Neuronal stem cell (in vitro differentiated cells): ENCODE measurements at regions not wholly inside any gene's neighbourhood (a gene's known extent, or its start where the extent isn't known, plus 50 kb on each side); places are given as distances from the start of the nearest gene placed in this dataset.

ENCODE experiments used
- DNase-seq: peaks from one replicate; pipeline ENCODE4 v3.0.0-alpha.2; 2013; ENCODE audit warnings: low spot score
- H2AFZ ChIP-seq: one replicate; pipeline ENCODE4 v1.6.1; 2013; ENCODE audit warnings: mild to moderate bottlenecking, low read length, inconsistent platforms
- H2AK5ac ChIP-seq: 2 replicates; pipeline ENCODE4 v1.6.1; 2013; ENCODE audit warnings: low read depth, mild to moderate bottlenecking, inconsistent platforms, low read length, moderate library complexity, mixed read lengths
- H2BK120ac ChIP-seq: 2 replicates; pipeline ENCODE4 v1.6.1; 2013; ENCODE audit warnings: low read depth, mild to moderate bottlenecking, inconsistent platforms, low read length, moderate library complexity, mixed read lengths
- H2BK12ac ChIP-seq: one replicate; pipeline ENCODE4 v1.6.1; 2013; ENCODE audit warnings: low read length, inconsistent platforms
- H2BK15ac ChIP-seq: 2 replicates; pipeline ENCODE4 v1.6.1; 2013; ENCODE audit warnings: mild to moderate bottlenecking, low read length, inconsistent platforms, mixed read lengths
- H2BK5ac ChIP-seq: one replicate; pipeline ENCODE4 v1.6.1; 2013; ENCODE audit warnings: inconsistent platforms, mild to moderate bottlenecking, low read length, moderate library complexity
- H3K14ac ChIP-seq: one replicate; pipeline ENCODE4 v1.6.1; 2013; ENCODE audit warnings: low read length, inconsistent platforms
- H3K18ac ChIP-seq: 2 replicates; pipeline ENCODE4 v1.6.1; 2013; ENCODE audit warnings: low read length, inconsistent platforms
- H3K23ac ChIP-seq: 2 replicates; pipeline ENCODE4 v1.6.1; 2013; ENCODE audit warnings: low read depth, mild to moderate bottlenecking, mixed read lengths, low read length, inconsistent platforms; ENCODE audit not compliant: poor library complexity
- H3K27ac ChIP-seq: replicated peaks from 3 replicates; pipeline ENCODE4 v1.5.1; 2013; ENCODE audit warnings: low read length, inconsistent platforms
- H3K27me3 ChIP-seq, 3 experiments: 2 replicates each; pipeline ENCODE4 v1.6.1; 2013; ENCODE audit warnings: low read length in 3 of 3, mild to moderate bottlenecking in 2 of 3, inconsistent platforms in 1 of 3, low read depth in 1 of 3, mixed read lengths in 1 of 3, moderate library complexity in 1 of 3; ENCODE audit not compliant: control insufficient read depth in 3 of 3, insufficient read depth in 3 of 3
- H3K36me3 ChIP-seq, 2 donors: replicated peaks in 1 of 2; 2 replicates each; pipeline ENCODE4 v1.6.1; 2013; ENCODE audit warnings: low read length in 2 of 2; ENCODE audit not compliant: control insufficient read depth in 2 of 2, insufficient read depth in 2 of 2
- H3K4ac ChIP-seq: 2 replicates; pipeline ENCODE4 v1.6.1; 2013; ENCODE audit warnings: inconsistent platforms, mild to moderate bottlenecking, low read length, moderate library complexity
- H3K4me1 ChIP-seq, 2 donors: 1 replicate in 1 of 2; 2 replicates in 1 of 2; pipeline ENCODE4 v1.6.1; 2013; ENCODE audit warnings: low read length in 2 of 2, low read depth in 1 of 2; ENCODE audit not compliant: control insufficient read depth in 2 of 2, insufficient read depth in 1 of 2
- H3K4me2 ChIP-seq: one replicate; pipeline ENCODE4 v1.6.1; 2013; ENCODE audit warnings: mild to moderate bottlenecking, low read length, inconsistent platforms; ENCODE audit not compliant: insufficient read depth, poor library complexity, severe bottlenecking
- H3K4me3 ChIP-seq, 2 donors: 2 replicates each; pipeline ENCODE4 v1.5.1; 2013; ENCODE audit warnings: low read length in 2 of 2, mild to moderate bottlenecking in 2 of 2, inconsistent platforms in 1 of 2, moderate library complexity in 1 of 2
- H3K79me1 ChIP-seq: one replicate; pipeline ENCODE4 v1.6.1; 2013; ENCODE audit warnings: low read depth, mild to moderate bottlenecking, inconsistent platforms, low read length, moderate library complexity
- H3K9ac ChIP-seq: one replicate; pipeline ENCODE4 v1.6.1; 2013; ENCODE audit warnings: mild to moderate bottlenecking, low read depth, low read length, inconsistent platforms; ENCODE audit not compliant: poor library complexity
- H3K9me3 ChIP-seq, 2 donors: replicated peaks in 1 of 2; 2 replicates each; pipeline versions ENCODE3 to v1.6.1; 2013; ENCODE audit warnings: low read length in 2 of 2, mild to moderate bottlenecking in 2 of 2, inconsistent platforms in 1 of 2, low read depth in 1 of 2, mixed read lengths in 1 of 2, moderate library complexity in 1 of 2; ENCODE audit not compliant: control insufficient read depth in 2 of 2, insufficient read depth in 1 of 2
- H4K8ac ChIP-seq: one replicate; pipeline ENCODE4 v1.6.1; 2013; ENCODE audit warnings: low read depth, mild to moderate bottlenecking, inconsistent platforms, low read length, moderate library complexity
- H4K91ac ChIP-seq: one replicate; pipeline ENCODE4 v1.6.1; 2013; ENCODE audit warnings: low read length, low read depth, mild to moderate bottlenecking, inconsistent platforms; ENCODE audit not compliant: poor library complexity
- WGBS, 2 donors: extraction: QIAGEN DNeasy Blood & Tissue Kit; methylation state at CpG; one replicate each; pipeline ENCODE4 v1.1.7; 2013; ENCODE audit warnings: missing lambda C conversion rate in 2 of 2, mixed read lengths in 1 of 2; ENCODE audit not compliant: insufficient read length in 2 of 2, insufficient replicate concordance in 1 of 2; ENCODE audit errors: extremely low coverage in 2 of 2; 5-methylcytosine and 5-hydroxymethylcytosine counted together

GRCh38 chr16:59324462-59324861 is 590.3 kb upstream of the GOT2 start:
- Histone ChIP-seq H3K4me2 (no peak overlapping the region), H3K18ac (no peak overlapping the region), H3K14ac (no peak overlapping the region), H2BK5ac (no peak overlapping the region), H3K23ac (no peak overlapping the region), H3K4ac (no peak overlapping the region), H3K79me1 (no peaks in the 10 kb centered on the region), H2AK5ac (no peak overlapping the region), H3K27ac (no peak overlapping the region), H3K9me3 (no peaks in the 10 kb centered on the region), H3K4me3 (no peak overlapping the region), H2BK15ac (no peak overlapping the region), H2BK12ac (no peak overlapping the region), H3K27me3 (no peaks in the 10 kb centered on the region), H3K9ac (no peak overlapping the region), H2BK120ac (no peak overlapping the region), H3K4me1 (peaks cover 0 to 9% of the 10 kb centered on the region in 2 donors), H4K91ac (no peak overlapping the region), H3K36me3 (no peaks in the 10 kb centered on the region), H4K8ac (no peak overlapping the region), H2AFZ (no peak overlapping the region)
- WGBS, 2 donors: 100% methylated on average over 1 of the region's 5 CpGs
- no peak for DNase-seq

DNA sequence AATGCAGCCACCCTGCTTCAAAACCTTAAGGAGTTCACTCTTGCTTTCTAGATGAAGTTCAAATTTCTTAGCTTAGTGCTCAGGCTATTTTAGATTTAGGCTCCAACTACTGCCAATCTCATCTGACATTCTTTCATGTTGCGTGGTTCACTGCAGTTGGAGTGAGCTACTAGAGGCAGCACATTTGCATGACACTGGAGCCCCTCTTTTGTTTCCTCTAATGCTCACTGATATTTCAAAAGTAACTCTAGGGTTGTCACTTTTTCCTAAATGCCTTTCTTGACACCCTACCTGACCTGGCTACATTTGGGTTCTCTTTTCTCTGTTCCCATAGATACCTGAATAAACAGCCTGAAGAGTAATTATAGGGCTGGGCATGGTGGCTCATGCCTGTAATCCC is 586.5 kb upstream of the GOT2 start:
- Histone ChIP-seq H3K27ac (no peak overlapping the region), H3K36me3 (no peaks in the 10 kb centered on the region), H2AK5ac (no peak overlapping the region), H3K9ac (no peak overlapping the region), H3K18ac (no peak overlapping the region), H2BK15ac (no peak overlapping the region), H3K4me3 (no peak overlapping the region), H3K27me3 (no peaks in the 10 kb centered on the region), H3K79me1 (no peaks in the 10 kb centered on the region), H3K9me3 (no peaks in the 10 kb centered on the region), H4K8ac (no peak overlapping the region), H3K4ac (no peak overlapping the region), H3K4me2 (no peak overlapping the region), H3K4me1 (peaks cover 0 to 2% of the 10 kb centered on the region in 2 donors), H2BK12ac (no peak overlapping the region), H3K23ac (no peak overlapping the region), H2BK5ac (no peak overlapping the region), H3K14ac (no peak overlapping the region), H2AFZ (no peak overlapping the region), H4K91ac (no peak overlapping the region), H2BK120ac (no peak overlapping the region)
- no CpG with 5 or more reads among the region's 1 CpG for WGBS, 2 donors
- DNase-seq: no peak

DNA sequence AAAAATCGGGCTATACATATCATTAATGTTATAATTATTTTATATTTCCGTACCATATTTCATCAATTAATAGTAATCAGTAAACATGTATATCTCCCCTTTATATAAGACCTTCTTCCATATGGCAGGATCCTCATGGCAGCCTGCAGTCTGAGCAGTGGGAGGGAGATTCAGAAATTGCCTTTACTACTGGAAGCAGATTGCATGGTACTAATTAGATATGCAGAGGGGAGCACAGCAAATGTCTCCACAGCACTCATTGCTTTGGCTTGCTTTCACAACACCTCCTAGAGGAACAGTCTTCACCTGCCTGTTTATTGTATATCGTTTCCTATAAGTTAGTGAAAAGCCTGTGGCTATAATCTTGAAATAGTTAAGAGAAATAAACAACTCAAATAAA is 585.8 kb upstream of the GOT2 start:
- Histone ChIP-seq H2AK5ac (no peak overlapping the region), H2BK12ac (no peak overlapping the region), H4K91ac (no peak overlapping the region), H3K4me2 (no peak overlapping the region), H3K23ac (no peak overlapping the region), H3K9me3 (no peaks in the 10 kb centered on the region), H2BK15ac (no peak overlapping the region), H3K4ac (no peak overlapping the region), H4K8ac (no peak overlapping the region), H3K36me3 (no peaks in the 10 kb centered on the region), H3K9ac (no peak overlapping the region), H2AFZ (no peak overlapping the region), H3K79me1 (no peaks in the 10 kb centered on the region), H3K14ac (no peak overlapping the region), H3K4me3 (no peak overlapping the region), H3K4me1 (peaks cover 0 to 2% of the 10 kb centered on the region in 2 donors), H3K27me3 (no peaks in the 10 kb centered on the region), H3K27ac (no peak overlapping the region), H2BK120ac (no peak overlapping the region), H2BK5ac (no peak overlapping the region), H3K18ac (no peak overlapping the region)
- no peak for DNase-seq
- WGBS, 2 donors: no CpG with 5 or more reads among the region's 3 CpGs

GRCh38 chr16:59305850-59306249 is 571.7 kb upstream of the GOT2 start:
- H3K4ac ChIP-seq: no peak overlapping the region
- no peak overlapping the region for H3K14ac ChIP-seq
- no peak overlapping the region for H3K23ac ChIP-seq
- no peak overlapping the region for H2AFZ ChIP-seq
- H4K91ac ChIP-seq: no peak overlapping the region
- H3K9me3 ChIP-seq: no peaks in the 10 kb centered on the region
- no peak overlapping the region for H2BK12ac ChIP-seq
- no peak overlapping the region for H3K4me3 ChIP-seq
- no peak overlapping the region for H2BK15ac ChIP-seq
- H2BK120ac ChIP-seq: no peak overlapping the region
- no CpG with 5 or more reads among the region's 4 CpGs for WGBS, 2 donors
- H3K36me3 ChIP-seq: no peaks in the 10 kb centered on the region
- no peak overlapping the region for H3K27ac ChIP-seq
- no peak overlapping the region for H3K9ac ChIP-seq
- H3K4me1 ChIP-seq: no peaks in the 10 kb centered on the region
- no peaks in the 10 kb centered on the region for H3K27me3 ChIP-seq
- no peak for DNase-seq
- no peaks in the 10 kb centered on the region for H3K79me1 ChIP-seq
- no peak overlapping the region for H2BK5ac ChIP-seq
- no peak overlapping the region for H3K18ac ChIP-seq
- H2AK5ac ChIP-seq: no peak overlapping the region
- H4K8ac ChIP-seq: no peak overlapping the region
- no peak overlapping the region for H3K4me2 ChIP-seq
